Right atrium auricular region (tissue), 2 donors: ENCODE measurements at regions not wholly inside any gene's neighbourhood (a gene's known extent, or its start where the extent isn't known, plus 50 kb on each side); places are given as distances from the start of the nearest gene placed in this dataset.

Source experiments
- DNase-seq: peaks from one replicate; pipeline ENCODE4 v3.0.0-alpha.2; 2019; ENCODE audit warnings: low spot score
- H3K27ac ChIP-seq, 2 donors: fragments of 200-600 bp; sonication (generic); 1 replicate in 1 of 2; 2 replicates in 1 of 2; pipeline ENCODE4 v1.5.1; 2016 to 2019
- H3K27me3 ChIP-seq, 2 donors: fragments of 200-600 bp; sonication (generic); one replicate each; pipeline versions ENCODE4 v1.5.1 to v1.6.0; 2017 to 2019
- H3K36me3 ChIP-seq: fragments of 200-600 bp; sonication (generic); one replicate; pipeline ENCODE4 v1.5.1; 2016
- H3K4me1 ChIP-seq, 2 donors: fragments of 200-600 bp; sonication (generic); one replicate each; pipeline versions ENCODE4 v1.5.1 to v1.6.0; 2017 to 2019
- H3K4me3 ChIP-seq, 2 donors: fragments of 200-600 bp; sonication (generic); 1 replicate in 1 of 2; 2 replicates in 1 of 2; pipeline ENCODE4 v1.5.1; 2017 to 2019; ENCODE audit warnings: mild to moderate bottlenecking in 1 of 2, moderate library complexity in 1 of 2
- H3K9me3 ChIP-seq, 2 donors: fragments of 200-600 bp; sonication (generic); one replicate each; pipeline ENCODE4 v1.5.1; 2019
- CTCF ChIP-seq, 2 donors: fragments of 200-600 bp; sonication (generic); IDR thresholded peaks; one replicate each; pipeline ENCODE4 v1.5.1; 2019; ENCODE audit warnings: antibody characterized with exemption in 2 of 2

GRCh38 chr14:51525739-51526138, 126.0 kb upstream of the FRMD6 start:
- H3K27ac ChIP-seq: no peak overlapping the region
- H3K4me1 ChIP-seq: no peaks in the 10 kb centered on the region
- H3K9me3 ChIP-seq: peaks cover 0 to 10% of the 10 kb centered on the region in 2 donors
- H3K27me3 ChIP-seq: no peaks in the 10 kb centered on the region
- TF ChIP-seq CTCF (IDR thresholded peaks at IDR 0.05): no peak
- no peak for DNase-seq
- no peak overlapping the region for H3K4me3 ChIP-seq
- no peaks in the 10 kb centered on the region for H3K36me3 ChIP-seq

GRCh38 chr14:51527073-51527472, 124.6 kb upstream of the FRMD6 start:
- no peak overlapping the region for H3K4me3 ChIP-seq
- H3K27ac ChIP-seq: no peak overlapping the region
- H3K4me1 ChIP-seq: no peaks in the 10 kb centered on the region
- H3K27me3 ChIP-seq: no peaks in the 10 kb centered on the region
- peaks cover 0 to 6% of the 10 kb centered on the region in 2 donors for H3K9me3 ChIP-seq
- no peak for TF ChIP-seq CTCF (IDR thresholded peaks at IDR 0.05)
- no peaks in the 10 kb centered on the region for H3K36me3 ChIP-seq
- no peak for DNase-seq

- Histone ChIP-seq H3K27me3 (no peaks in the 10 kb centered on the region), H3K4me1 (no peaks in the 10 kb centered on the region), H3K9me3 (no peaks in the 10 kb centered on the region), H3K27ac (no peak overlapping the region), H3K36me3 (no peaks in the 10 kb centered on the region), H3K4me3 (no peak overlapping the region)
- no peak for DNase-seq
- no peak for TF ChIP-seq CTCF (IDR thresholded peaks at IDR 0.05)
Observed at GRCh38 chr14:51529736-51530135, 122.0 kb upstream of the FRMD6 start.

- no peak for DNase-seq
- Histone ChIP-seq H3K9me3 (peaks cover 0 to 6% of the 10 kb centered on the region in 2 donors), H3K4me3 (no peak overlapping the region), H3K27ac (no peak overlapping the region), H3K27me3 (no peaks in the 10 kb centered on the region), H3K4me1 (no peaks in the 10 kb centered on the region), H3K36me3 (no peaks in the 10 kb centered on the region)
- no peak for TF ChIP-seq CTCF (IDR thresholded peaks at IDR 0.05)
Observed at GRCh38 chr14:51533160-51533559, 118.5 kb upstream of the FRMD6 start.

GRCh38 chr14:51533872-51534553, 117.7 kb upstream of the FRMD6 start:
- Histone ChIP-seq H3K9me3 (peaks cover 0 to 6% of the 10 kb centered on the region in 2 donors), H3K4me1 (no peaks in the 10 kb centered on the region), H3K4me3 (no peak overlapping the region), H3K36me3 (no peaks in the 10 kb centered on the region), H3K27ac (no peak overlapping the region), H3K27me3 (no peaks in the 10 kb centered on the region)
- no peak for TF ChIP-seq CTCF (IDR thresholded peaks at IDR 0.05)
- DNase-seq: no peak

- H3K4me3 ChIP-seq: no peak overlapping the region
- no peaks in the 10 kb centered on the region for H3K4me1 ChIP-seq
- H3K9me3 ChIP-seq: peaks cover 0 to 6% of the 10 kb centered on the region in 2 donors
- H3K27me3 ChIP-seq: no peaks in the 10 kb centered on the region
- no peak overlapping the region for H3K27ac ChIP-seq
- no peaks in the 10 kb centered on the region for H3K36me3 ChIP-seq
- DNase-seq: no peak
- no peak for TF ChIP-seq CTCF (IDR thresholded peaks at IDR 0.05)
Observed at GRCh38 chr14:51534610-51535011, 117.1 kb upstream of the FRMD6 start.
